ENCODE measurements at regions not wholly inside any gene's neighbourhood (a gene's known extent, or its start where the extent isn't known, plus 50 kb on each side); places are given as distances from the start of the nearest gene placed in this dataset.
"Not testable (repeated sequence)": the region's sequence is repeated elsewhere in the genome, so short reads cannot be mapped to it uniquely, and the experiment has no call there.

DNA sequence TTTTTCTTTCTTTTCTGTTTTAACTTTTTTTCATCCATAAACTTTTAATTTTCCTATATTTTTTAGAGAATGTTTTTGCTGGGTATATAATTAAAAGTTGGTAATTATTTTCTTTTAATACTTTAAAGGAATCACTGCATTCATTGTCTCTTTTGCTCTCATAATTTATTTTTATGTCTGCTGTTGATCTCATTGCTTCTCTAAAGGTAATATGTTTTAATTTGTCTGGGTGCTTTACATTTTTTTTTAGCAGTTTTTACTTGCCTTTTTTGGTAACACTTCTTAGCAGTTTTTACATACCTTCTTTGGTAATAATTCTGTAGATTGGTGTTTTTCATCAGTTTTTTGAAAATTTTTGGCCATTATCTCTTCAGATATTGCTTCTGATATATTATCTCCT lies 89.4 kb upstream of the BMAL1 start:
- Mint-ChIP-seq H3K27me3 (peaks cover 20% of the 10 kb centered on the region), H3K36me3 (ENCODE audit: low read depth) (no peaks in the 10 kb centered on the region), H3K9me3 (peaks cover 25% of the 10 kb centered on the region), H3K27ac (no peak overlapping the region), H3K4me1 (peaks cover 7% of the 10 kb centered on the region), H3K4me3 (no peak overlapping the region)
- intact Hi-C loops (cut with micrococcal nuclease): no loop called here
- DNase-seq: no peak

DNA sequence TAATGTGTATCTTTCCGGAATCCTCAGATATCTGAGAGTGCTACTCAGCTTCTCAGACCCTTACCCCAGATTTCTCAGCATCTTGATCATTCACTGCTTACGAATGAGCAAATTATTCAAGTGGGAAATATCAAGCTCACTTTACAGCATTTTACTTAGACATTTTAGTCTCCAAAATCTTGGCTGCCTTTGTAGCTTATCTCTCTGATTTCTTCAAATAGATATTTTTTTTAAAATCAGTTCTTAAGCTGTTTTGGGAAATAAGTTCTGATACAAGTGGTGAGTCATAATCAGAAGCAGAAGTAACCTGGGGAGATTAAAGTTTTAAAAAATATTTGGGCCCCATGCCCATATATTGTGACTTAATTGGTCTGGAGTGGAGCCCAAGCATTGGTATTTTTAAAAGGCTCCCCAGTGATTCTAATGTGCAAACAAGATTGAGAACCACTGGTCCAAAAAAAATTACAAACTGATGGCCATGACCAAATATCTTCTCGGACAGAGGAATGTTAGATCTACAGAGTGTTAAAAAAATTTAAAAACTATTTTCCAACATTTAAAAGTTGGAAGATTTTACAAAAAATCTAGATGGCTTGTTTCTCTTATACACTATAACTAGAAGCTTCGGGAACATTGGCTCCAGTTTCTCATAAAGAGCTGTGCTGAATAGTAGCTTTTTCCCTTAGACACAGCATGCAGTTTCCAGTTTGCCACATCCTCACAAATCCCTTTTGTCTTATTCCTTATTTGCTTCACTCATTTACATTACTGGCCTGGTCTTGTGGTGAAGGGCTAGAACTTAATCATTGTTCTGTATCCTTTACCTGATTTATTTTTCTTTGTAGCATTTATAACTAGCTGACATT lies 87.8 kb upstream of the BMAL1 start:
- Mint-ChIP-seq H3K27ac (no peak overlapping the region), H3K27me3 (peaks cover 24% of the 10 kb centered on the region), H3K9me3 (peaks cover 25% of the 10 kb centered on the region), H3K4me3 (no peak overlapping the region), H3K36me3 (ENCODE audit: low read depth) (no peaks in the 10 kb centered on the region), H3K4me1 (peaks cover 3% of the 10 kb centered on the region)
- intact Hi-C loops (cut with micrococcal nuclease): no loop called here
- no peak for DNase-seq

DNA sequence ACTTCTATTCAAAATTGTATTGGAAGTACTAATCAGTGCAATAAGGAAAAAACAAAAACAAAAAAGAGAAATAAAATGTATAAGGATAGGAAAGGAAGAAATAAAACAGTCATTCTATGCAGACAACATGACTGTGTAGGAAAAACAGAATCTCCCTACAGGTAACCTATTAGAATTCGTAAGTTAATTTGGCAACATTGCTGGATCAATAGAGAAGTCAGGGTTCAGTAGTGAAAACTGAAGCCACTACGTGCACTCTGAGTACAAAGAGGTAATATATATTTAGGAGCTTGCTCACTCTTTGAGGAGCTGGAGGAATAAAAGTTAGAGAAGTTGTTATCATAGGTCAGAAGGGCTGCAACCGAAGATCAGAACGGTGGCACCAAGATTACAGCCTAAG lies 84.0 kb upstream of the BMAL1 start:
- Mint-ChIP-seq H3K4me3 (no peak overlapping the region), H3K36me3 (ENCODE audit: low read depth) (peaks cover 2% of the 10 kb centered on the region), H3K27me3 (peaks cover 24% of the 10 kb centered on the region), H3K27ac (no peak overlapping the region), H3K4me1 (no peaks in the 10 kb centered on the region), H3K9me3 (peaks cover 34% of the 10 kb centered on the region)
- no peak for DNase-seq
- intact Hi-C loops (cut with micrococcal nuclease): no loop called here

DNA sequence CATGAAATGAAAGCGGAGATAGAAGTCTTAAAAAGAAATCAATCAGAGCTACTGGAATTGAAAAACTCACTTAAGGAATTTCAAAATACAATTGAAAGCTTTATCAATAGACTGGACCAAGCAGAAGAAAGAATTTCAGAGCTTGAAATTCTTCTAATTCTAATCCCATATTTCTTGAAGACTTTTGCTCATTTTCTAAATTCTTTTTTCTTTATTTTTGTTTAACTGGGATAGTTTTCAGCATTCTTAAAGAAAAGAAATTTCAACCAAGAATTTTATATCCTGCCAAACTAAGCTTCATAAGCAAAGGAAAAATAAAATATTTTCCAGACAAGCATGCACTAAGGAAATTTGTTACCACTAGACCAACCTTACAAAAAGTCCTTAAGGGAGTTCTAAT lies 80.2 kb upstream of the BMAL1 start:
- Mint-ChIP-seq H3K27me3 (peaks cover 22% of the 10 kb centered on the region), H3K9me3 (peaks cover 30% of the 10 kb centered on the region)
- intact Hi-C loops (cut with micrococcal nuclease); H3K36me3 Mint-ChIP-seq (ENCODE audit: low read depth); H3K4me1 Mint-ChIP-seq; H3K4me3 Mint-ChIP-seq; H3K27ac Mint-ChIP-seq; DNase-seq: not testable (repeated sequence)

DNA sequence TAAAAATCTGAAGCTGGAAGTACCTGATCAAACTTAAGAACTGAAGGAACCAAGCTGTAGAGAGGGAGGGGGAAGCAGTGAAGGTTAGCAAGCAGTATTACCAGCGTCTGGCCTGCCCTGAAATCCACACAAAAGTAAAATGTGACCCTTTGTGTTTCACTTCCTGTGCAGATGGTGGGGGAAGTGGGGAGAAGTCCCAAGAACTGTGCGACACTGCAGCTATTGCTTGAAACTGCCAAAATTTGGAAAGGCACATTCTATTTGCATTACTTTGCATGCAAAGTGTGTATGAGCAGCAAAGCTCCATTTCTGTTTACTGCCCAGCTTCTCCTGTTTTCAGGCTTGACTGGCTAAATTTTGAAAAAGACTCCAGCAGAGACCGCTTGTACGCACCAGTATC lies 72.1 kb upstream of the BMAL1 start:
- H3K27ac Mint-ChIP-seq: no peak overlapping the region
- peak; percentile 61 for DNase-seq
- no peaks in the 10 kb centered on the region for H3K9me3 Mint-ChIP-seq
- intact Hi-C loops (cut with micrococcal nuclease): no loop called here
- H3K27me3 Mint-ChIP-seq: peaks cover 6% of the 10 kb centered on the region
- no peak overlapping the region for H3K4me3 Mint-ChIP-seq
- no peaks in the 10 kb centered on the region for H3K36me3 Mint-ChIP-seq (ENCODE audit: low read depth)
- H3K4me1 Mint-ChIP-seq: peaks cover 38% of the 10 kb centered on the region

DNA sequence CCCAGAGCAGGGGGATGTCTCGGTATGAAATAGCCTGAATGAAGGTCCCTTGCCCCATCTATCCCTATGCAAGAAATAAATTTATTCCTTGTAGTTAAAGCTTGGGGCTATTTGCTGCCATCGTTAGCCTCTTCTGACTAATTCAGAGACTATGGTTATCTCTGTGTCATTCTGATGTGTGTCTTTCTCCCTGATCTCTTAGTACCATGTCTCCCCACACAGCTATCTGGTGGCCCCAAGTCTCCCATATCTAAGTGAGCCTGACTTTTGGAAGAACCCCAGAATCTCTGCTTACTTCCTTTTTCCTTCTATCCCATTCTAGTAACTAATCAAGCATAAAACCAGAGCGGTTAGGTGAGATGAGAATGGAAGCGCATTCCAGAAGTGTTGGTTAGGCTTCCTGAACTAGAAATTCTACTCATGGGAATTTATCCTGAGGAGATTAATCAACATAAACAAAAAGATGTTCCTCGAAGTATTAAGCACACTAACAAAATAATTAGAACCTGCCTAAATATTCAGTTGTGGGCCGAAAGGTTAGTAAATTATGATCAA lies 71.4 kb upstream of the BMAL1 start:
- H3K27me3 Mint-ChIP-seq: peaks cover 6% of the 10 kb centered on the region
- no peaks in the 10 kb centered on the region for H3K9me3 Mint-ChIP-seq
- H3K36me3 Mint-ChIP-seq (ENCODE audit: low read depth): no peaks in the 10 kb centered on the region
- H3K4me1 Mint-ChIP-seq: peaks cover 38% of the 10 kb centered on the region
- no peak overlapping the region for H3K4me3 Mint-ChIP-seq
- peak overlapping the region; percentile 71 for H3K27ac Mint-ChIP-seq
- intact Hi-C loops (cut with micrococcal nuclease): no loop called here
- DNase-seq: peak; percentile 53

DNA sequence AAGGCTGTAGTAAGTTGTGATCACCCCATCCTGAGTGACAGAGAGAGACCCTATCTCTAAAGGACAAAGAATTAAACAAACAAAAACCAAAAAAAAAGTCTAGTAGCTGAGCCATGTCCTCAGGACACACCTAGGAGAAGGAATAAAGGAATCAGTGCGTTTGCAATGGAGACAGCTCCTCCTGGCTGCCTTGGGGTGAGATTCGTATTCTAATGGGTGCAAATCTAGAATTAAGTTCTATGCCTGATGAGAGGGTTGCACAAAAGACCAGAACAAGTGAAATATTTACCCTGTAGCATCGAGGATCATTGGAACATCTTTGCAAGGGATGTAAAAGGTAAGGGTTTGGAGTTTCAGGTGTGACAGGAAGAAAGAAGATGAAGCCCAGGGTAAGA lies 70.3 kb upstream of the BMAL1 start:
- H3K4me1 Mint-ChIP-seq: peaks cover 38% of the 10 kb centered on the region
- H3K4me3 Mint-ChIP-seq: peak overlapping the region; percentile 77
- H3K36me3 Mint-ChIP-seq (ENCODE audit: low read depth): no peaks in the 10 kb centered on the region
- peaks cover 4% of the 10 kb centered on the region for H3K27me3 Mint-ChIP-seq
- no peak for DNase-seq
- peak overlapping the region; percentile 83 for H3K27ac Mint-ChIP-seq
- no peaks in the 10 kb centered on the region for H3K9me3 Mint-ChIP-seq
- intact Hi-C loops (cut with micrococcal nuclease): no loop called here

DNA sequence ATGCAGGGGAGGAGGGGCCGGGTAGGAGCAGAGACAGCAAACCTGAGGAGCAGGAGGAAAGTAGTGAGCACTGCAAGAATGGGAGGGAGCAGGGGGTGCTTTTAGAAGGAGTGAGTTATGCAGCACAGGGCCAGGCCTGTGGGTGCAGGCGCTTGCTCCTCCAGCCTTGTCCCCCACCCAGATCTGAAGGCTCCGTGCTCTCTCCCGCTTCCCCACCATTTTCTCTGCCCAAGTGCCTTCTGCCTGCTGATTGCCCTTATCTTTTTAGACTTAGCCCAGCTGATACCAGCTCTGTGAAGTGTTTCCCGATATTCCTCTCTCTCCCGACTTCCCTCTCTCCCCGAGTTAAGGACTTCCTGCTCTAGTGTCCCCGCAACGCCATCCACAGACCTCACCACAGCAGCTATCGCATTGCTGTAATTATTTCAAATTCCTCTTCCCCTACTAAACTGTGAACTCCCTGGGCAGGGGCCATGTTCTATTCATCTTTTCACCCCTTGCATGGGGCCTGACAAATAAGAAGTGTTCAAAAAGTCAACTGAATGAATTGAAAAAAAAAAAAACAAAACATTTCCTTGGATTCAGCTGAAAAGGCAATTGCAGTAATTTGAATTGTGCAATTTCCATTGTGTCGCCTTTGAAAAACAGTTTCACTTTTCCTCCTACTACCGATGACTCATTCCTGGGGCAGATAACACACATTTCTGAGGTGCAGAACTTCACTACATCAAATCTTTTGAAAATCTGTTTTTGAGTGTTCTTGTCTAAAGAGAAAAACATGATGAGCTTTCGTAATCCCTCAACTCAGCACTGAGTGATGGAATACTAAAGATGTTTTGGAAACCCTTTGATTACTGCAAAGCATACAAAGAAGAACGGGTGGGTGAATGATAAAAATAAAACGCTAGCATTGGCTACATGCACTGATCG lies 69.7 kb upstream of the BMAL1 start:
- Mint-ChIP-seq H3K9me3 (no peaks in the 10 kb centered on the region), H3K4me1 (peaks cover 38% of the 10 kb centered on the region), H3K27ac (peak overlapping the region; percentile 83), H3K36me3 (ENCODE audit: low read depth) (no peaks in the 10 kb centered on the region), H3K27me3 (peaks cover 4% of the 10 kb centered on the region), H3K4me3 (peak overlapping the region; percentile 77)
- DNase-seq: peak; percentile 80
- intact Hi-C loops (cut with micrococcal nuclease): loop anchor here (1.0 to 2.0 kb wide), 6 partner anchors 25 to 461 kb away; partner anchors contain the start of genes BTBD10 and FAR1

DNA sequence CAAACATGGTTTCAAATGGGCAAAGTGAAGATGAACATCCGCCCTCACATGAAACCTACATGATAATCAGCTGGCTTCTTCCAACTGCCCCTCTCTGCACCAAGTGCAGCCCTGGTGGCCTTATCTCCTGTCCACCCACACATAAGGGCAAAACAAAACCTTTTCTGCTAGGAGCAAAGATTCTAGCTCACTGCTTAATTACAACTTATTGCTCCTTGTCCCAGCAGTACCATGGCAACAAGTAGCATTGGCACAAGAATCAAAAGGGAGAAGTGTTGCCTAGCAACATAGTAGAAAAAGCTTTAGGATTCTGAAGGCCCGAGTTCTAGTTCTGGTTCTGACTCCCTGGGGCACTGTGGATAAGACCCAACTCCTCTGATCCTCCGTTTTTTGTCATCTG lies 68.7 kb upstream of the BMAL1 start:
- Mint-ChIP-seq H3K27ac (peak overlapping the region; percentile 54), H3K4me3 (no peak overlapping the region), H3K36me3 (ENCODE audit: low read depth) (no peaks in the 10 kb centered on the region), H3K9me3 (no peaks in the 10 kb centered on the region), H3K27me3 (peaks cover 4% of the 10 kb centered on the region), H3K4me1 (peaks cover 38% of the 10 kb centered on the region)
- intact Hi-C loops (cut with micrococcal nuclease): loop anchor here (1.0 to 2.0 kb wide), 6 partner anchors 26 to 460 kb away; partner anchors contain the start of genes BTBD10 and FAR1
- DNase-seq: no peak

DNA sequence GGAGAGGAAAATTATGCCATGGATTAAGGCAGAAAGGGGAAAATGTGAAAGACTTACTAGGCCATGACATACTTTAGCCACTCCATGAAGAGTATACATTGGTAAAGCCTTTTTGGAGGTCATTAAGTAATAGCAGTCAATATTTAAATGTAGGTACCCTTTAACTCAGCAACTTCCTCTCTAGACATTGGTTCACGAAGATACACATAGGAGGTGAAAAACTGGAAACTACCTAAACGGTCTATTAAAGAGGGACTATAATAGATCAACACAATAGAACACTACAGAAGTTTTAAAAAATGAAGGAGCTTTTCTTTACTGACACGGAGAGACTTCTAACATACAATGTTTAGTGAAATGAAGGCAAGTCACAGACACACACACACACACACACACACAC lies 68.2 kb upstream of the BMAL1 start:
- Mint-ChIP-seq H3K27ac (peak overlapping the region; percentile 54), H3K4me1 (peaks cover 38% of the 10 kb centered on the region), H3K9me3 (no peaks in the 10 kb centered on the region), H3K27me3 (peaks cover 6% of the 10 kb centered on the region), H3K4me3 (no peak overlapping the region), H3K36me3 (ENCODE audit: low read depth) (no peaks in the 10 kb centered on the region)
- intact Hi-C loops (cut with micrococcal nuclease): loop anchor here (2.0 kb wide), 2 partner anchors 69 to 459 kb away; partner anchors contain the start of gene FAR1
- DNase-seq: no peak

DNA sequence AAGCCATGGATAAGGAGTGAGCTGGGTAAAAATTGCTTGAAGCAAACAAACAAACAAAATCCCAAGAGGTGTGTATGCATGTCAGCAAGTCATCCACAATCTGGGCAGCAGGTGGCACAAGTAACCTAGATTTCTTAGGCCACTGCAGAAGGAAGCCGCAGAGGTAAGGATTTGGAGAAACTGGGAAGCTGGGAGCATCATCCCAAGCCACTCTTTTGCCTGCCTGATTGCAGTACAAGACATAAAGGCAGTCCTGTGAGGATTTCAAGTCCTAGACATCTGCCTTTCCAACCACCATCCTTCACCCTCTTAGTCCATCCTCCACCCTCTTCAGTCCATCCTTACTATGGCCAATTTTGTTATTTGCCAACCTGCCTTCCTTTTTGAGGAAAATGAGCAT lies 67.2 kb upstream of the BMAL1 start:
- intact Hi-C loops (cut with micrococcal nuclease): loop anchor here (1.0 kb wide), 1 partner anchor 134 kb away; no protein-coding TSS in a partner anchor
- Mint-ChIP-seq H3K27me3 (peaks cover 6% of the 10 kb centered on the region), H3K4me3 (no peak overlapping the region), H3K9me3 (no peaks in the 10 kb centered on the region), H3K27ac (no peak overlapping the region), H3K4me1 (peaks cover 32% of the 10 kb centered on the region), H3K36me3 (ENCODE audit: low read depth) (no peaks in the 10 kb centered on the region)
- DNase-seq: peak; percentile 72

DNA sequence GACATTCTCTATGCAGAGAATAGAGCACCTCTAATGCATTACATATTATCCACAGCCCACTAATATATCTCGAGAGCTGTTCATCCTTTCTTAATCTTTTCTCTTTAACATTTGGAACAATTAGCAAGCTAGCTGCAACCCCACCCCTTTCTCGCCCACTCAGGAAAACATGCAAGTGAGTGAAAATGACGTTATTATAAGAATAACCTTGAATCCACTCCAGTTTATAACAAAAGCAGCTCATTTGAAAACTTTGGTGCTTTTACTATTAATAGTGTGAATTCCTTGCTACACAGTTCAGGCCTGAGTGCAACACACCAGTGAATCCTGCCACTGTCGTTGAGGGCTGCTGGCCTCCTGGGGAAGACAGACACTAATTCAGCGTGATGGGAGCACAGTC lies 63.3 kb upstream of the BMAL1 start:
- no peak overlapping the region for H3K27ac Mint-ChIP-seq
- intact Hi-C loops (cut with micrococcal nuclease): no loop called here
- H3K36me3 Mint-ChIP-seq (ENCODE audit: low read depth): no peaks in the 10 kb centered on the region
- H3K4me1 Mint-ChIP-seq: peaks cover 6% of the 10 kb centered on the region
- H3K27me3 Mint-ChIP-seq: peaks cover 10% of the 10 kb centered on the region
- no peak overlapping the region for H3K4me3 Mint-ChIP-seq
- no peak for DNase-seq
- H3K9me3 Mint-ChIP-seq: peaks cover 5% of the 10 kb centered on the region

DNA sequence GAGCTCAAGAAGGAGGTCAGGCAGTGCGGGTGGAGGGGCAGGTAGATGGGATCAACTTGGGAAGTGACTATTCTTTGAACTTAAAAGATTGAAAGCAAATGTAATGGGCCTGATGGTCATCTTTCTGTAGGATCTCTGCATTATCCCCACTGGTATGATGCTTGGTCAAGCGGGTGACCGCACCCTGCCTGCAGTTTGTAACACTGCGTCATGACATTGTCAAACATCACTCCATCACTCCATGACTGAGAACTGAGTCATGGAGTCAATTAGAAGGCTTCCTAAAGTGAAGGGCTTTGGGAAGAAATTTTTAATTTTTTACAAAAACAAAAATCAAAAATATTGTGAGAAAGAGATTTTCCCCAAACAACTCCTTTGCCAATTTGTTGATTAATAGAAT lies 62.4 kb upstream of the BMAL1 start:
- Mint-ChIP-seq H3K9me3 (peaks cover 6% of the 10 kb centered on the region), H3K4me1 (peaks cover under 1% of the 10 kb centered on the region), H3K4me3 (no peak overlapping the region), H3K27ac (no peak overlapping the region), H3K36me3 (ENCODE audit: low read depth) (no peaks in the 10 kb centered on the region), H3K27me3 (peaks cover 11% of the 10 kb centered on the region)
- intact Hi-C loops (cut with micrococcal nuclease): no loop called here
- no peak for DNase-seq
